Erythroblast (primary cell): ENCODE measurements at regions not wholly inside any gene's neighbourhood (a gene's known extent, or its start where the extent isn't known, plus 50 kb on each side); places are given as distances from the start of the nearest gene placed in this dataset.

Experiments
- GATA1 ChIP-seq: IDR thresholded peaks from 2 replicates; pipeline ENCODE4 v1.6.1; 2011; ENCODE audit warnings: low read depth, mild to moderate bottlenecking, control low read depth, low read length, moderate library complexity
- POLR2A ChIP-seq: IDR thresholded peaks from 2 replicates; pipeline ENCODE4 v1.6.1; 2011; ENCODE audit warnings: mild to moderate bottlenecking, low read length

DNA sequence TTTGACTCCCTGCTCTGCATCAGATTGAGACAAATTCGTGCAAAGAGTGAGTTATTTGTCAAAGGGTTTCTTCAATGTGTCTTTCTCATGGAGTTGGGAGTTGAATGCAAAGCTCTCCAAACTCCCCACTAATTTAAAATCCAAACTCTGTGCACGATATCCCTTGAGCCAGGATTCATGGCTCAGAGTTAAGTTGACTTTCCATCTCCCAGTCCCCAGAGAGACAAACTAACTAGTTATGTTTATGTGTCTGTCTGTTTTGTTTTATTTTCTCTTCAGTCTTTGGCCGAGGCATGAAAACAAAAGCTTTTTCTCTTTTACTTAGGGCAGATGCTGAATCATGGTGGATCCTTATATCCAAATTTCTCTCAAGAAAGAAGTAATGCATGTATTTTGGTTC lies 570.0 kb upstream of the CDH5 start:
- TF ChIP-seq POLR2A (no peak), GATA1 (no peak)
